ENCODE measurements at regions not wholly inside any gene's neighbourhood (a gene's known extent, or its start where the extent isn't known, plus 50 kb on each side); places are given as distances from the start of the nearest gene placed in this dataset.

DNA sequence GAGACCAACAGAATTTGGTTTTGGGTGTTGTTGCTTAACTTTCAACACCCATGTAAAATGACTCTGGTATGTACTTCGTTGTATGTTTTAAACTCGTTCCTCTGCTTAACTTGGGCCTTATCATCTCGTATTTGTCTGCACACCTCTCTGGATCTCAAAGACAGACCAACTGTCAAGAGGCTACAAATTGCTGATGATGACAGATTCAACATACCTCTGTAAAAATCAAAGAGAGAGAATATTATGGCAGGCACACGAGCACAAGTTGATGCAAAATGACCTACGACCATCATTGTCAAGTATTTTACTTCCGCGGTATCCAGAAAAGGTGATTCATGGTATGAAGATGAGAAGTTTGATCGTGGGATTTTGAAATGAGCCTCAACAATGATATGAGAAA, 132.1 kb upstream of the ARGLU1 start:
- TF ChIP-seq, protein P1, sequence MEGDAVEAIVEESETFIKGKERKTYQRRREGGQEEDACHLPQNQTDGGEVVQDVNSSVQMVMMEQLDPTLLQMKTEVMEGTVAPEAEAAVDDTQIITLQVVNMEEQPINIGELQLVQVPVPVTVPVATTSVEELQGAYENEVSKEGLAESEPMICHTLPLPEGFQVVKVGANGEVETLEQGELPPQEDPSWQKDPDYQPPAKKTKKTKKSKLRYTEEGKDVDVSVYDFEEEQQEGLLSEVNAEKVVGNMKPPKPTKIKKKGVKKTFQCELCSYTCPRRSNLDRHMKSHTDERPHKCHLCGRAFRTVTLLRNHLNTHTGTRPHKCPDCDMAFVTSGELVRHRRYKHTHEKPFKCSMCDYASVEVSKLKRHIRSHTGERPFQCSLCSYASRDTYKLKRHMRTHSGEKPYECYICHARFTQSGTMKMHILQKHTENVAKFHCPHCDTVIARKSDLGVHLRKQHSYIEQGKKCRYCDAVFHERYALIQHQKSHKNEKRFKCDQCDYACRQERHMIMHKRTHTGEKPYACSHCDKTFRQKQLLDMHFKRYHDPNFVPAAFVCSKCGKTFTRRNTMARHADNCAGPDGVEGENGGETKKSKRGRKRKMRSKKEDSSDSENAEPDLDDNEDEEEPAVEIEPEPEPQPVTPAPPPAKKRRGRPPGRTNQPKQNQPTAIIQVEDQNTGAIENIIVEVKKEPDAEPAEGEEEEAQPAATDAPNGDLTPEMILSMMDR (IDR thresholded peaks at IDR 0.05) = no peak
- TF ChIP-seq RFX5 (IDR thresholded peaks at IDR 0.05; ENCODE audit: low read length) (no peak), POLR2AphosphoS5 (IDR thresholded peaks at IDR 0.05; ENCODE audit: low read depth, low read length) (no peak), NRF1 (IDR thresholded peaks at IDR 0.05; ENCODE audit: low read depth, low read length) (no peak), FOXJ3 (CRISPR knock-in tag; IDR thresholded peaks at IDR 0.05) (no peak), RCOR1 (IDR thresholded peaks at IDR 0.05; ENCODE audit: low read length) (no peak), RAD21 (IDR thresholded peaks at IDR 0.05; ENCODE audit: low read length) (no peak), TEAD4 (IDR thresholded peaks at IDR 0.05; ENCODE audit: borderline replicate concordance, insufficient read depth) (no peak)
- TF ChIP-seq, protein P2, sequence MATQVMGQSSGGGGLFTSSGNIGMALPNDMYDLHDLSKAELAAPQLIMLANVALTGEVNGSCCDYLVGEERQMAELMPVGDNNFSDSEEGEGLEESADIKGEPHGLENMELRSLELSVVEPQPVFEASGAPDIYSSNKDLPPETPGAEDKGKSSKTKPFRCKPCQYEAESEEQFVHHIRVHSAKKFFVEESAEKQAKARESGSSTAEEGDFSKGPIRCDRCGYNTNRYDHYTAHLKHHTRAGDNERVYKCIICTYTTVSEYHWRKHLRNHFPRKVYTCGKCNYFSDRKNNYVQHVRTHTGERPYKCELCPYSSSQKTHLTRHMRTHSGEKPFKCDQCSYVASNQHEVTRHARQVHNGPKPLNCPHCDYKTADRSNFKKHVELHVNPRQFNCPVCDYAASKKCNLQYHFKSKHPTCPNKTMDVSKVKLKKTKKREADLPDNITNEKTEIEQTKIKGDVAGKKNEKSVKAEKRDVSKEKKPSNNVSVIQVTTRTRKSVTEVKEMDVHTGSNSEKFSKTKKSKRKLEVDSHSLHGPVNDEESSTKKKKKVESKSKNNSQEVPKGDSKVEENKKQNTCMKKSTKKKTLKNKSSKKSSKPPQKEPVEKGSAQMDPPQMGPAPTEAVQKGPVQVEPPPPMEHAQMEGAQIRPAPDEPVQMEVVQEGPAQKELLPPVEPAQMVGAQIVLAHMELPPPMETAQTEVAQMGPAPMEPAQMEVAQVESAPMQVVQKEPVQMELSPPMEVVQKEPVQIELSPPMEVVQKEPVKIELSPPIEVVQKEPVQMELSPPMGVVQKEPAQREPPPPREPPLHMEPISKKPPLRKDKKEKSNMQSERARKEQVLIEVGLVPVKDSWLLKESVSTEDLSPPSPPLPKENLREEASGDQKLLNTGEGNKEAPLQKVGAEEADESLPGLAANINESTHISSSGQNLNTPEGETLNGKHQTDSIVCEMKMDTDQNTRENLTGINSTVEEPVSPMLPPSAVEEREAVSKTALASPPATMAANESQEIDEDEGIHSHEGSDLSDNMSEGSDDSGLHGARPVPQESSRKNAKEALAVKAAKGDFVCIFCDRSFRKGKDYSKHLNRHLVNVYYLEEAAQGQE (IDR thresholded peaks at IDR 0.05; ENCODE audit: low read depth, low read length) = no peak
- TF ChIP-seq, protein P3, sequence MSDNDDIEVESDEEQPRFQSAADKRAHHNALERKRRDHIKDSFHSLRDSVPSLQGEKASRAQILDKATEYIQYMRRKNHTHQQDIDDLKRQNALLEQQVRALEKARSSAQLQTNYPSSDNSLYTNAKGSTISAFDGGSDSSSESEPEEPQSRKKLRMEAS (IDR thresholded peaks at IDR 0.05; ENCODE audit: low read depth) = no peak
